ENCODE measurements at regions not wholly inside any gene's neighbourhood (a gene's known extent, or its start where the extent isn't known, plus 50 kb on each side); places are given as distances from the start of the nearest gene placed in this dataset.
"Not testable (repeated sequence)": the region's sequence is repeated elsewhere in the genome, so short reads cannot be mapped to it uniquely, and the experiment has no call there.

DNA sequence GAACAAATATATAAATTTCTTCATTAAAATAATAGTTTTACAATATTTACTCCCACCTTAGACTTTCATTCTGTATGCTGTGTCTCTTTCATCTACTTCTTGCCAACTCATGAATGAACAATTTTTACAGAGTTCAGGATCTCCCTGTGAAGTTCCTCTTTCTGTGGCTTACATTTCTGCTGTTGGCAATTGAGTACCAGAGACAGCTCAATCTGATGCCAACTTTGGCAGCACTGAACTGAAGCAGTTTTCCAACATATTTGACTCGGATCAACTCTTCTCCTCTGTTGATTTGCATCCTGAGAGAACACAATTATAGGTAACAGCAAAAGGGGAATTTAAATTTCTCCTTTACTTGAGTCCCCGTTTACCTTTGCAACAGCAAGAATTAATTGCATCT lies 1262.2 kb downstream of the EFNA5 start:
- H3K27me3 ChIP-seq (ENCODE audit: control insufficient read depth, insufficient read depth), result no peaks in the 10 kb centered on the region
- no peaks in the 10 kb centered on the region for H3K4me1 ChIP-seq (ENCODE audit: control insufficient read depth, insufficient read depth, low read length)
- intact Hi-C loops (cut with DNase I), result no loop called here
- ATAC-seq (no peak), DNase-seq (no peak)
- H3K9me3 ChIP-seq (ENCODE audit: control insufficient read depth, low read length), result no peaks in the 10 kb centered on the region
- H3K27ac ChIP-seq (ENCODE audit: low read length), result no peak overlapping the region
- H3K4me3 ChIP-seq (ENCODE audit: low read length), result no peak overlapping the region
- WGBS, result 72% methylated on average over 2 of the region's 2 CpGs

DNA sequence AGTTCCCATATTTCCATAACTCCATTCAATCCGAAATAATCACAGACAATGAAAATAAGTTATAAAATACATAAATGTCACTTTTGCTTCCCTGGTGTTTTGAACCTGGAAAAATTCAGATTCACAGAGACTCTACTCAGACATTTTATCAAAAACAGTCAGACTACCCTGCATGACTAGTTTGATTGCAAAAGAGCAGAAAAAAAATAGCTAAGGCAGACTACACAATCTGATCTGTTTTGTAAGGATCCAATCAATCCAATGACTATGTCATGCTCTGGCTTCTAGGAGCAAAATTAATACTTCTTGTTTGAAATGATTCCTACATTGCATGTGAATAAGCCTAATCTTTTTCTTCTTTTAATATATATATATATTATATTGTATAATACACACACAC lies 1262.6 kb downstream of the EFNA5 start:
- Histone ChIP-seq H3K4me3 (ENCODE audit: low read length) (no peak overlapping the region), H3K9me3 (ENCODE audit: control insufficient read depth, low read length) (no peaks in the 10 kb centered on the region), H3K27me3 (ENCODE audit: control insufficient read depth, insufficient read depth) (no peaks in the 10 kb centered on the region), H3K4me1 (ENCODE audit: control insufficient read depth, insufficient read depth, low read length) (no peaks in the 10 kb centered on the region), H3K27ac (ENCODE audit: low read length) (no peak overlapping the region)
- 64% methylated on average over 1 of the region's 1 CpG for WGBS
- DNase-seq (no peak), ATAC-seq (no peak)
- intact Hi-C loops (cut with DNase I), result no loop called here

DNA sequence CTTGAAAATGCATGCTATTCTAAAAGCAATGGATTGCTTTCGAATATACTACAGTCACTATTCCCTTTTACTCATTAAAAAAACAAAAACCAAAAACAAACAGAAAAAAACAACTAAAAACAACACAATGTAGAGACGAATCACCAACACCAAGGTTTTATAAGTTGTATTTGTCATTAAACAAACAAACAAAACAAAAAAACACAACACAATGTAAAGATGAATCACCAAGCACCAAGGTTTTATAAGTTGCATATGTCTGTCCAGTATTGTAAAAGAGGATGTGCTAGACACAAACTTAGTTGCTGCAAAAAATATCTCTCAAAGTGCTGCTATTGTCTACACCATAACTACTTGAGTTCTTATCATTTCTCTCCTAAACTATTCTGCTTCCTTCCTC lies 1269.2 kb downstream of the EFNA5 start:
- intact Hi-C loops (cut with DNase I), result no loop called here
- H3K4me1 ChIP-seq (ENCODE audit: control insufficient read depth, insufficient read depth, low read length), result no peaks in the 10 kb centered on the region
- no peak overlapping the region for H3K27ac ChIP-seq (ENCODE audit: low read length)
- H3K9me3 ChIP-seq (ENCODE audit: control insufficient read depth, low read length), result no peaks in the 10 kb centered on the region
- 67% methylated on average over 2 of the region's 2 CpGs for WGBS
- H3K4me3 ChIP-seq (ENCODE audit: low read length), result no peak overlapping the region
- no peaks in the 10 kb centered on the region for H3K27me3 ChIP-seq (ENCODE audit: control insufficient read depth, insufficient read depth)
- DNase-seq (no peak), ATAC-seq (no peak)

DNA sequence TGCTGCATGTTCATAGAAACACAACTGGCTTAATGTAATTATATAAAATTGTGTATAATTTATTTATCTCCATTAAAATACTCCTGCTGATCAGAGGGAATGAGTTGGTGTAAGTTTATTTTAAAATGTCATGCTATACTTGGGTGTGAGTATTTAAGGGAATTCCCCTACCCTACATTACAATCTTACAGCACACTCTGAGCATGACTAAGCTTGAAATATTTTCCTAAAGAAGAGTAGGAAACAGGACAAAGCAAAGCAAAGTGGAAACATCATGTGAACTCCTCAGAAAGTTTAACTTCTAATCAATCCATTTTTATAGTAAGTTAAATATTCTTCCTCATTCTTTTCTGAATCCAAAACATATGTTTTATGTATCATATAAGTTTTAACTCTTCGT lies 1271.3 kb downstream of the EFNA5 start:
- Histone ChIP-seq H3K27ac (ENCODE audit: low read length) (no peak overlapping the region), H3K4me1 (ENCODE audit: control insufficient read depth, insufficient read depth, low read length) (no peaks in the 10 kb centered on the region), H3K9me3 (ENCODE audit: control insufficient read depth, low read length) (no peaks in the 10 kb centered on the region), H3K27me3 (ENCODE audit: control insufficient read depth, insufficient read depth) (no peaks in the 10 kb centered on the region), H3K4me3 (ENCODE audit: low read length) (no peak overlapping the region)
- no peak for DNase-seq
- intact Hi-C loops (cut with DNase I), result no loop called here
- no peak for ATAC-seq
- WGBS, result 74% methylated on average over 1 of the region's 1 CpG

DNA sequence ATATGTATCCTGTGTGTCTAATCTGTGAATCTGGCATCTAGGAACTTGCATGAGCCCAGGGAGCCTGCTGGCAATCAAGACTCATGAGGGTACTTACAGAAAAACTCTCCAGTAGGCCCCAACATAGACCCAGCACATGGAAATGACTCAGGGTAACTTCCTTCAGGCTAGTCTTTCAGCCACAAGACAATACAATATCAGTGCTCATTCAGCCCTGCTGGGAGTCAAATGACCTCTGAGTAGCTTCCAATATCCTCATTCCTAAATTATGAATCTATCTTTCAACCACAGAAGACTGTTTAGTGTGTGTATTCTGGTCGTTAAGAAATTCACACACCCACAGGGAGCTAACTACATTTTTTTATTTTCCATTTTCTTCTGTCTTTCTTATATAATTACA lies 1273.0 kb downstream of the EFNA5 start:
- Histone ChIP-seq H3K4me3 (ENCODE audit: low read length) (no peak overlapping the region), H3K27ac (ENCODE audit: low read length) (no peak overlapping the region), H3K4me1 (ENCODE audit: control insufficient read depth, insufficient read depth, low read length) (no peaks in the 10 kb centered on the region), H3K9me3 (ENCODE audit: control insufficient read depth, low read length) (no peaks in the 10 kb centered on the region), H3K27me3 (ENCODE audit: control insufficient read depth, insufficient read depth) (no peaks in the 10 kb centered on the region)
- WGBS, result 12% methylated on average over 1 of the region's 1 CpG
- intact Hi-C loops (cut with DNase I), result no loop called here
- ATAC-seq (no peak), DNase-seq (no peak)

DNA sequence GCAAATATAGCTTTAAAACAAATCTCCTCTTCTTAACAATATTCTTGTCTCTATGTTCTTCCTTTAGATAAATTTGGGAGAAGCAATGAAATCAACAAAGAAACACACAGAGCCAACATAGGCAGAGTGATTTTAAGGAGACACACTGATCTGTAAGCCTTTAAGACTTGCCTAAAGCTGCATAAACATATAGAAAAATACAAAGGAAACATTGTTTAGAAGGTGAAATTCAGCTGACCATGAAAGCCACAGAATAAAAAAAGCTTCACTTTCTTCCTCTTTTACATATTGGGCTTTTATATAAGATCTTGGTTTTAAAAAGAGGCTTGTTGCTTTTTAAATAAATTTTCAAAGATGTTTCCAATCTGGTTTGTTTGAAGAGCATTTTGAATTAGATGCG lies 1277.5 kb downstream of the EFNA5 start:
- Histone ChIP-seq H3K4me1 (ENCODE audit: control insufficient read depth, insufficient read depth, low read length) (no peaks in the 10 kb centered on the region), H3K4me3 (ENCODE audit: low read length) (no peak overlapping the region), H3K27ac (ENCODE audit: low read length) (no peak overlapping the region), H3K27me3 (ENCODE audit: control insufficient read depth, insufficient read depth) (no peaks in the 10 kb centered on the region), H3K9me3 (ENCODE audit: control insufficient read depth, low read length) (no peaks in the 10 kb centered on the region)
- 97% methylated on average over 1 of the region's 1 CpG for WGBS
- no peak for ATAC-seq
- DNase-seq, result no peak
- intact Hi-C loops (cut with DNase I), result no loop called here

DNA sequence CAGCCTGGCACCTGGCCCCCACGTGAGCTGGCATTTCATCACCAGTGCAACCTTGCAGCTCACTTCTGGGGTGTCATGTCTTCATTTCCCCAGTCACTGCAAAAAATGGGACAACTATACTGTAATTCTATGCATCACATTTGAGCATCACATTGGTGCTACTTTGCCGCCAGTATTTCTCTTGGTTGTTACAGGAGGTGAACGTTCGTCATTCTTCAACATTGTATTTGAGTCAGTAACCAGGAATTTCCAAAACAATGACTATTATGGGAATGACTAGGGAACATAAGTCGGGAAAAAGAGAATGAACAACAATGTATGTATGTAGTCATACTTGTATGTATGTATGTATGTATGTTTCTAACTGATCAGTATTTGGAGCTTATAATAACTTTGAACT lies 1278.0 kb downstream of the EFNA5 start:
- 83% methylated on average over 5 of the region's 5 CpGs for WGBS
- Histone ChIP-seq H3K4me1 (ENCODE audit: control insufficient read depth, insufficient read depth, low read length) (no peaks in the 10 kb centered on the region), H3K27me3 (ENCODE audit: control insufficient read depth, insufficient read depth) (no peaks in the 10 kb centered on the region), H3K27ac (ENCODE audit: low read length) (no peak overlapping the region), H3K9me3 (ENCODE audit: control insufficient read depth, low read length) (no peaks in the 10 kb centered on the region), H3K4me3 (ENCODE audit: low read length) (no peak overlapping the region)
- intact Hi-C loops (cut with DNase I), result no loop called here
- ATAC-seq (no peak), DNase-seq (no peak)

DNA sequence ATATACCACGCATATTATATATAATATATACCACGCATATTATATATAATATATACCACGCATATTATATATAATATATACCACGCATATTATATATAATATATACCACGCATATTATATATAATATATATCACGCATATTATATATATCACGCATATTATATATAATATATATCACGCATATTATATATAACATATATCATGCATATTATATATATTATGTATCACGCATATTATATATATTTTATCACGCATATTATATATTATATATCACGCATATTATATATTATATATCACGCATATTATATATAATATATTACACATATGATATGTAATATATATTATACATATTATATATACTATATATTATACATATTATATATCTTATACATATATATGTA lies 1283.0 kb downstream of the EFNA5 start:
- intact Hi-C loops (cut with DNase I); ATAC-seq; DNase-seq; H3K9me3 ChIP-seq (ENCODE audit: control insufficient read depth, low read length); H3K4me1 ChIP-seq (ENCODE audit: control insufficient read depth, insufficient read depth, low read length); H3K27me3 ChIP-seq (ENCODE audit: control insufficient read depth, insufficient read depth); H3K27ac ChIP-seq (ENCODE audit: low read length); H3K4me3 ChIP-seq (ENCODE audit: low read length): not testable (repeated sequence)
- WGBS, result 96% methylated on average over 10 of the region's 12 CpGs

DNA sequence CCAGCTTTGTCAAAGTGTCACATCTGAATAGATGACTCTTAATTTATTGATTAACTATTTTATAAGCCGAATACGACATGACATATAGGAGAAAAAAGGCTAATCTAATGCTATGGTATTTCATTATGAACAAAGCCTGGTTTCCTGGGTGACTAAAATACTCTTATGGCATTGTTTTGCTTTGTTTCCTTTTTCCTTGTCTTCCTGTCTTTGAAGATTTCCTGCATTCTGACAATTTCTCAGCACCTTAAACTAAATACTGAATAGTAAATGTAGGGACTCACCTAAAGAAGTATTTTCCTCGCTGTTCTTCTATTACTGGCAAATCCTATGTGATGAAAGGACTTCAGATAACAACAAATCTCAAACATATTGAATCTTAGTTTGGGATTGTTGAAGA lies 1284.5 kb downstream of the EFNA5 start:
- DNase-seq (no peak), ATAC-seq (no peak)
- 68% methylated on average over 3 of the region's 3 CpGs for WGBS
- intact Hi-C loops (cut with DNase I), result no loop called here
- no peaks in the 10 kb centered on the region for H3K4me1 ChIP-seq (ENCODE audit: control insufficient read depth, insufficient read depth, low read length)
- H3K27ac ChIP-seq (ENCODE audit: low read length), result no peak overlapping the region
- no peaks in the 10 kb centered on the region for H3K27me3 ChIP-seq (ENCODE audit: control insufficient read depth, insufficient read depth)
- no peaks in the 10 kb centered on the region for H3K9me3 ChIP-seq (ENCODE audit: control insufficient read depth, low read length)
- H3K4me3 ChIP-seq (ENCODE audit: low read length), result no peak overlapping the region

DNA sequence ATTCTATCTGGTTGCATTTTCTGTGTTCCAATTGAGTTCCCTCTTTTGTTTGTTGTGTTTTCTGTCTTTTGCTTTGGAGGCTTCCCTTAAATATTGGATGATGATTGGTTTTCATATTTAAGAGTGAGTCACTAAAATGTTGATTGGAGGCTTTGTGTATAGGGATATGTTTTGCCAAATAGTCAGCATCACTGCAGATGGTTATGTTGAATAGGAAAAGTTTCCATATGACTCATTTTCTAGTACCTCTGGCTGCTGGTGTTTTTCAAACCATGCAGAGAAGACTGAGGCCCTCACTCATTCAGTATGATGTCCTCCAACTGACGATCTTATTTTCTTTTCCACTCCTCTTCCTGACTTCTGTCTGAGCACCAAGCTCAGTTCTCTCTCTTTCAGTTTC lies 1290.0 kb downstream of the EFNA5 start:
- WGBS, result 53% methylated on average over 1 of the region's 1 CpG
- Histone ChIP-seq H3K4me3 (ENCODE audit: low read length) (no peak overlapping the region), H3K9me3 (ENCODE audit: control insufficient read depth, low read length) (no peaks in the 10 kb centered on the region), H3K27ac (ENCODE audit: low read length) (no peak overlapping the region), H3K4me1 (ENCODE audit: control insufficient read depth, insufficient read depth, low read length) (no peaks in the 10 kb centered on the region), H3K27me3 (ENCODE audit: control insufficient read depth, insufficient read depth) (no peaks in the 10 kb centered on the region)
- intact Hi-C loops (cut with DNase I), result no loop called here
- ATAC-seq (no peak), DNase-seq (no peak)

DNA sequence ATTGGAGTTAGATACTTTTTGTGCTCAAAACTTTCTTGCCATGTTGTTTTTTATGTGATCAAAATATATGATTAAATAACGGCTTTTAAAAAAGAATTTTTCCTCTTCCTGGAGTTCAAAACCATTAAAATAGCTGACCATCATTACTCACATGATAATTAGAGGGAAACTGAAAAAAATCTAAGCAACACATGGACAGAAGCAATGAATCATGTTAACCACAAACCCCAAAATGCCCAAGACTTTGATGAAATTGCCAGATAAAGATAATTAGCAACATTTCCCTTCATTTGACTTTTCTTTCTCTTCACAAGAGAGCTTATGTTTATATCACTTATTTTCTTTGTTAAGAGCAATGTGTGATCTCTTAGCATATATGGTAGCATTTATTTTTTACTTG lies 1294.2 kb downstream of the EFNA5 start:
- H3K4me3 ChIP-seq (ENCODE audit: low read length), result no peak overlapping the region
- WGBS, result 57% methylated on average over 1 of the region's 1 CpG
- no peak overlapping the region for H3K27ac ChIP-seq (ENCODE audit: low read length)
- no peak for DNase-seq
- no peak for ATAC-seq
- no peaks in the 10 kb centered on the region for H3K9me3 ChIP-seq (ENCODE audit: control insufficient read depth, low read length)
- H3K4me1 ChIP-seq (ENCODE audit: control insufficient read depth, insufficient read depth, low read length), result no peaks in the 10 kb centered on the region
- intact Hi-C loops (cut with DNase I), result no loop called here
- no peaks in the 10 kb centered on the region for H3K27me3 ChIP-seq (ENCODE audit: control insufficient read depth, insufficient read depth)

DNA sequence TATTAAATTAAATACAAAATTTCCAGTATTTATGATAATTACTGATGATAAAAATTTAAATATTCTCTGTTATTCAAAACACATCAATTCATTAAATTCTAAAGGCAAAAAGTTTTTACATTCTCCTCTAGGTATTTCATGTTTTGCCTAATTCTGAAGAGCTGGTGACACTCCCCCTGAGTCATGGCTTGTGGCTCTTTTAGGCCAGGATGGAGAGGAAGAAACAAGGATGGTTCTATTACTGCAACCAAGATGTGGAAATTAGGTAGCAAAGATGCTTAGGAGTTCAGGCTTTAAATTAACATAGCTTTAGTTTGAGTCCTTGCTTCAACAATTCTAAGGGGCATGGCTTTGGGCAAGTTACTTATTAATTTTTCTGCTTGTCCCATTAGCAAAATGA lies 1295.8 kb downstream of the EFNA5 start:
- Histone ChIP-seq H3K4me3 (ENCODE audit: low read length) (no peak overlapping the region), H3K9me3 (ENCODE audit: control insufficient read depth, low read length) (no peaks in the 10 kb centered on the region), H3K27ac (ENCODE audit: low read length) (no peak overlapping the region), H3K4me1 (ENCODE audit: control insufficient read depth, insufficient read depth, low read length) (no peaks in the 10 kb centered on the region), H3K27me3 (ENCODE audit: control insufficient read depth, insufficient read depth) (no peaks in the 10 kb centered on the region)
- DNase-seq (no peak), ATAC-seq (no peak)
- intact Hi-C loops (cut with DNase I), result no loop called here

Data from right cardiac atrium (tissue), 5 donors.